T-helper 1 cell treated with Interleukin-12 subunit alpha and Interleukin-12 subunit beta and Interleukin-4 antibody, amounts not matched to agents 30 ng/mL and 1 ng/mL, for 36 hours (primary cell): ENCODE measurements at regions not wholly inside any gene's neighbourhood (a gene's known extent, or its start where the extent isn't known, plus 50 kb on each side); places are given as distances from the start of the nearest gene placed in this dataset.

ENCODE experiments used
- intact Hi-C: fragments of 100-400 bp; cut with micrococcal nuclease; formaldehyde crosslinking; loops from one replicate; pipeline ENCODE4 v1.15.1; 2024

DNA sequence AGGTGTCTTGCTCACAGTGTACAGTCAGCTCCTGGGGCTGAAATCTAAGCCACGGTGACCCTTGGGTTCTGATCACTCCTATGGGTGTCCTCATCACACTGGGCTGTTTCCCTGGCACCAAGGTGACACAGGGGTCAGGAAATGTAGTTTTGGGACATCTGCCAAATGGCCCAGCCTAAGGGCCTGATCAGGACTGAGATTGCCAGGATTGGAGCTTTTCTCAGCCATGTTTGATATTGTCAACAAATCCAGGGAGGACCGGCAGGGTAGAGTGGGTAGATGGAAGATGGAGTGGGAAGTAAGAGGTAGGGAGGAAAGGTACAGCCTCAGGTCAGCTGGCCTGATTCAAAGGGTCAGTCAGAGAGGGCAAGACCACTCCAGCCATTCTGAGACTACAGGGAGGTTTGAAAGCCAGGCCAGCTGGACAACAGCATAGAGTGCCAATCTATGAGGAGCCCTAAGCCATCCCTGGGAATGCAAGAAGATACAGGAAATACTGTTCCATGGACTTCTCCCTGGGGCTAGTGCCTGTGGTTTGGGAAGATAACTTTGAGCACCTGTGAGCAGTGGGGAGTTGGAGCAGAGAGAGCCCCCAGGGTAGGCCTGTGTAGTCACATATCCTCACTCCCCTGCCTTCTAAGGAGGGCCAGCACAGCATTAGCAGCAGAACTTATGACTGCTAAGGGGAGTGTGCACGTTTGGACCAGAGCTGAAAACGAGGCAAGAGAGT lies 377.3 kb upstream of the ZMIZ1 start:
- intact Hi-C loops: no loop called here

DNA sequence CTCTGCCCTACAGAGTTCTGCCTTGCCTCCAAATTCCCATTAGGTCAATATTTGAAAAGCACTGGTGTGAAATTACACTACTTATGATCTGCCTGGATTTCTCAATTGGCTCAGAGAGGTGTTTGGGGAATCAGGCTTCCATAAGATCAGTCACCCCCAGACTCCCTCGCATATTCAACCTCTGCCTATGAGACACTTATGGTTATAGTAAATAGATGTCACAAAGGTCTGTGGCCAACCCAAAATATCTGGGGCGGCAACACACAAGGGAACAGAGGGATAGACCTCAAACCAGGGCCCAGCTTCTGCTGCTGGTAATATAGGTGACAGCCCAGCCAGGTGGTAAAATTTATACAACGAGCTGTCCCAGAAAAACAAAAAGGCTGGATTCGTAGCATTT lies 376.7 kb upstream of the ZMIZ1 start:
- intact Hi-C loops: no loop called here

DNA sequence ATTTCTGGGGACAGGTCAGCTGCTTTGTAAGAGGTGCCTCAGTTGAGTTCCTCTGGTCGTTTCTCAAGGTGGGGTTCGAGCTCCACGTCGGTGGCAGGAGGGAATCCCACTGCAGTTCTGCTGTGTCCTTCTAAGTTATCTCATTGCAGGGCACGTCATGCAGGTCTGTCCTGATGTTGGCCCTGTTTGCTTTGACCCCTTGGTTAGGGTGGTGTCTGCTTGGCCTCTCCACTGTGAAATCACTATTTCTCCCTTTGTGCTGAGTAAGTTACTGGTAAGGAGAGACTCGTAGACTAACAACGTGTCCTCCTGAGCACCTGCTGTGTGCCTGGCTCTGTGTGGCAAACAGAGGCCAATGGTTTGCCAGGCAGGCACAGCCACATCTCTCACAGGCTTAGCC lies 372.9 kb upstream of the ZMIZ1 start:
- intact Hi-C loops: no loop called here

DNA sequence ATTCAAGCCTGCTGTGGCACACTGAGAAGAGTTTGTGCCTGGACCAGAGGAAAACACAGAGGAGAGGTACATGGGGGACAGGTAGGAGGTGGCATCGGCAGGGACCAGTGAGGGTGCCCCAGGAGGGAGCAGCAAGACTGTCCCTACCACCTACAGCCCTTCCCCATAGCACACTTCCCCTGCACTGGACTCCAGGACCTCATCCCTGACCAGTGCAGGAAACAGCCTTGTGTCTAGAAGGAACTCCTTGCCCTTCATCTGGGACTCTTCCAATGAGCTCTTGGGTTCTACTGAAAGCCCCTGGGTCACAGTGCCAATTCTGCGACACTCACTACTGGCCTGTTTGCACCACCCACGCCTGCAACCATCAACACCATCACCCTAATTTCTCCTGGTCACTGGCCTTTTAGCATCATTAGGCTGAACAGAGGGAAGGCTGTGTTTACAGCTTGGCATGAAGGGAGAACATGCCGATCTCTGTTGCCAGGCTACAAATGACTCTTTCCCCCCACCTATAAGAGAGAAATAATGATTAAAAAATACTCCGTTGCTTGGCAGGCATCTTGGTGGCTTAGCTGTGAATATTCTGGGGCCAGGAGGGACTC lies 371.9 kb upstream of the ZMIZ1 start:
- intact Hi-C loops: no loop called here

DNA sequence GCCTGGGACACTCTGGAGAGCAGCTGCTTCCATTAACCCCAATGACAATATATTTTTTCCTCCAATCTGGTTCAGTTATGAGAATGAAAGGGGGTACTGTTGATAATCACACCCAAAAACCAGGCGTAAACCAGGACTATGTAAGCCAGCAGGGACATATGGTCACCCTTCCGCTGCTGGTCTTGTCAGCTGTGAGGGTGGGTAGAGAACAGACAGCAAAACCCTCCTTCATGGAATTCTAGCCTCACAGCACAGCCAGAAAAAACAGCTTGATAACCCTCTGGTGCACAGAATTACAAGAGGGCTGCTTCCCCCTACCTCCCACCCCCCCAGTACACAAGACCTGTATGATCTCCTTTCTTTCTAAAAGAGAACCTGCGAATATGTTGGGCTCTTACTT lies 368.8 kb upstream of the ZMIZ1 start:
- intact Hi-C loops: no loop called here

DNA sequence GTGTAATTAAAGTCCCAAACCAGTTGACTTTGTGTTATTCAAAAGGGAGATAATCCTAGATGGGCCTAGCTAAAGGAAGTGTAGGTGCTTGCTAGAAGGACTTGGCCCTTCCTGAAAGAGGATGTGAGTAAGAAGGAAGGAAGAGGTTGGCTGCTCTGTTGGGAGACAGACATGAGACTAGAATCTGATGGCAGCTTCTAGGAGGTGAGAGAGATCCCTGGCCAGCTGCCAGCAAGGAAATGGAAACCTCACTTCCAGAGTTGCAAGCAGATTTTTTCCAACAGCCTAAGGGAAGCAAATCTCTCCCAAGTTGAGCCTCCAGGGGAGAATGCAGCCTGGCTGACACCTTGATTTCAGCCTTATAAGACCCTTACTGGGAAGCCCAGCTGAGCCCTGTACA lies 368.4 kb upstream of the ZMIZ1 start:
- intact Hi-C loops: no loop called here

DNA sequence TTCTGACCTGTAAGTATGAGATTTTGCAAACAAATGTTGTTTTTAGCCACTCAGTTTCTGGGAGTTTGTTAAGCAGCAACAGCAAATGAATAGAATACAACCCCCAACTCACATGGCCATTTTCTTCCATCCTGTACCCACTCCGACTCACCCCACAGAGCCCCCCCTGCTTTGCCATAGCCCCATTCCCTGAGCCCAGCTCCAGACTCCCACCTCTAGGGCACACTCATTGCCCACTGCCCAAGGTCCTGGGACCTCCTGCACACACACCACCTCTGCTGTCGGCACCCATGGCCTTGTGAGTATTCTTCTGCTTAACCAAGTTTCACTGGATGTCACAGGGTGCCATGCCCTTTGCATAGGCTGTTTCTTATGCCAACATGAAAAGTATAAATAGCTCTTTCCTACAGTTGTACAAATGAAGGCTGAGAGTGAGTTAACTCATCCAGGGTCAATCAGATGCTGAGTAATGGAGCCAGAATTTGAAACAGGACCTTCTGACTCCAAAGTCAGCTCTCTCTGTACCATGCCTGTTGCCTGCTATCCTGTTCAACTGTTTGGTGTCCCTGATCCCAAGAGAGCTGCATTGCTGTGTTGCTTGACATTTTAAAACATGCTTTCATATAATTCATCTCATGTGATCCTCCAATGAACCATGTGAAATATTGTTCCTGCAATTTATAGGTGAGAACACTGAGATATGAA lies 367.8 kb upstream of the ZMIZ1 start:
- intact Hi-C loops: no loop called here

DNA sequence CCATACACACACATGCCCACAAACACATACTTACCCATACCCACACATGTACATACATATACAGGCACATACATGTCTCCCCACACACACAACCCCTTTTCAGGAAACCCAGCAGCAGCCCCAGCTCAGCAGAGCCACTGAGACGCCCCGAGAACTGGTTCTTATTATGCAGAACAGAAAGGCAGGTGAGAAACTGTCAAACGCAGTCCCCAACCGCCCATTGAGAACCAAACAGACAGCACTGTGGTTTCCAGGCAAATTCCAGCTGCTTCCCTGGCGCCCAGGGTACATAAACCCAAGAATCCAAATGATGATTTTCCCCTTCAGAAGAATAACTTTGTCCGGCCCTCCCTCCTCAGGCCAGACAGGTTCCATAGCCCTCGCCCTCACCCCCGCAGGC lies 366.6 kb upstream of the ZMIZ1 start:
- intact Hi-C loops: no loop called here

DNA sequence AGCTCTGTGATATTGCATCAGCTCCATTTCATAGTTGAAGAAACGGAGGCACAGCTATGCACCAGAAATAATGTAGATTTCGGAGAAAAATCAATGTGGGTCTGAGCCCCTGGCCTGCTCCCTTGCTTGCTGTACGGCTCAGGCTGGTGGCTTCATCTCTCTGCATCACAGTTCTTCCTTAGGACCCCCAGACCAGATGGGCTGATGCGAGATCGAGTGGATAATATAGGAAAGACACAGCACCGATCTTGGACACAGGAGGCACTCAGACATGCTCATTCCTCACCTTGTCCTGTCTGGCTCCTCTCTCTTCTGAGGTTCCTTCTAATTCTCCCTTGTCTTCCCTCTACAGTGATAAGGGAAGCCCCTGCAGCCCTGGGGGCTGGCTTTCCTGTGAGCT lies 365.9 kb upstream of the ZMIZ1 start:
- intact Hi-C loops: no loop called here

DNA sequence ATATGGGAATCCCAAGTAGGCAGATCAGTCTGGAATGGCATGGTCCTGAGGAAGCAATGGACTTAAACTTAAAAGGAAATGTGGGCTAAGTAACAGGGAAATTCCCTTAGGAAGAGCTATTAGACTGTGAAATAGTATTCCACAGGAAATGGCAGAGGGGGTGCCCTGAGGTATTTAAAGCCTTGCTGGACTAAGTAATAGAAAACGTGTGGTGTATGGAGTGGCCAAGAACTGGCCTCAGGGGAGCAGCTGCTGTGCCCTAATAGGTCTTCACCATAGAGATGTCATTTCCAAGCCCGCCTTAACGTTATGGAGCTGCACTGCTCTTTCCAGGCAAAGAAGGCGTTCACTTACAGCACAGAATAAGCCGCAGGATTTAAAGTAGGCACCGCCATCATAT lies 365.2 kb upstream of the ZMIZ1 start:
- intact Hi-C loops: no loop called here

DNA sequence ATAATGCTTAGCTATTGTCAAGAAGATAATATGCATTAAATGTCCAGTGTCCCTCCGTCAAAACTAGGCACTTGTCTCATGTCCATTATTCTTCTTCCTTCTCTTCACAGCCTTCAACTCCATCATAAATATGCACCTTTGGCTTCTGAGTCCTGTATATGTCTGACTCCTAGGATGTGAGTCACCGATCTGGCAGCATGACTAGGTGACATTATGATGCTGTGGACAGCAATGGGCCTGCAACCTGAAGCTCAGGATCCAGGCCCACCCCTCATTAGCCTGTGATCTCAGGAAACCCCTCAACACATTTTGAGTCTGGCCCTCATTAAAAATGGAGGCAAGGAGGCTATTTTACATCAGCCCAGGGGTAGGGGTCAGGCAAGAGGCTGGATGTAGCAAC lies 362.5 kb upstream of the ZMIZ1 start:
- intact Hi-C loops: no loop called here

DNA sequence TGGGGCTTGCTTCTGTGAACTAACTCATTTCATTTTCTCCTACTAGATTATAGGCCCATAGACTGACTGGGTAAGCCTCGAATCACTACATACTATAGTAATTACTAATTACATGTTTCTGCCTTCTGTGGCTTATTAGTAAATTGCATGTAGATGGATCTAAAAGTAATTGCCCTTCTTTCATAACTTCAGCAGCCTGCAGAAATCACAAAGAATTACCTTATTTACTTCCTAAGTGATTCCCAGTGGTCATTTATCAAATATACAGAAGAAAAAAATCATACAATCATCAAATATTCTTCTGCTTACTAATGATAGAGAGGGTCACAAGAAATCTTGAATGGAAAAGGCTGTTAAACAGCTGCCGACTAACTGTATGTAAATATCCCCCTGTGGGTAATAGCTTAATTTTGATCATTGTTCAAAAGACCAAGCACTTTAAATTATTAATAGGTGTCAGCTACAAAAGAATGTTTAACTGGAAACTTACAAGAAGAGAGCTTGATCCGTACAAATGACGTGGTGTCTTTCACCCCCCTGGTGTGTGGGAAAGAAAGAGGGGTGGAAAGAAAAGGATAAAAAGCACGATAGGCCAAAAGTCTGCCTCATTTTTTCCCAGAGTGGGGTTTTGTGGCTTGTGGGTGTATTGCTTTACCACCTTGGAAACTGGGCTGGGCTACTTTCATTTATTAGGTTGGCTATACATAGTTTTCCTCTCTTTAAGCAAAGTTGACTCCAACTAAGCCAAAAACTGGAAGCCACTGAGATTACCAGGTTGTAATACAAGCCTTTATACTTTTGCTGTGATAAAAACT lies 361.8 kb upstream of the ZMIZ1 start:
- intact Hi-C loops: no loop called here

DNA sequence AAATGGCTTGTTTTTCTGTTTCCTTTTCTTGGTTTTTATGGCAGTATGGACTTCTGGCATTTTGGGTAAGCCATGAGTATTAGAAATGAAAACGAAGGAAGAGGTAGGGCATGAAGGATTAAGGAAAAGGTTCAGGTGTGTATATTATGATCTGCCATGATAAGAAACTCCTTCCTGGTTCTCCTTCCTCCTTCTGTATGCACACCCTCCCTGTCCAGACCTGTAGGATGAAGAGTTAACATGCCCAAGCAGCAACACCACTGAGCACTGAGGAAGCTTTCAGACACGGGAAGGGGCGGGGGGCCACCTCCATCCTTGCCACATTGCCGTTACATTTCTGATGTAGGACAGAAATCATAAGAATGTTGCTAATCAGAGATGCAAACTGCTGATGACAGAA lies 361.0 kb upstream of the ZMIZ1 start:
- intact Hi-C loops: no loop called here

DNA sequence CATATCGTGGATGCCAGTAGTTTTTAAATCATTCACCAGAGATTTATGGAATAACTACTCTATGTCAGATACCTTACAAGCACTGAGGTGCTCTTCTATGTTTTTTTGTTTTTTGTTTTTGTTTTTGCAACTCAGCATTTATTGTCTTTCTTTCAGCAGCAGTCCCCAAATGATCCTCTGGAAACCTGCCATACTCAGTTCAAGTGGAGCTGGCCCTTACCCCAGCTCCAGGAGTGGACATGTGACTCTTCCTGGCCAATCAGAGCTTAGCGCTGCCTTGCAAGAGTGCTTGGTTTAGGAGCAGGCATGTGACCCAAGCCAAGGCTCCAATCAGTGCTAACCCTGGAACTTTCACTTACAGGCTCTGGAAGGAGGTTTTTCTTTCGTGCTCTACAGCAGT lies 356.6 kb upstream of the ZMIZ1 start:
- intact Hi-C loops: no loop called here

DNA sequence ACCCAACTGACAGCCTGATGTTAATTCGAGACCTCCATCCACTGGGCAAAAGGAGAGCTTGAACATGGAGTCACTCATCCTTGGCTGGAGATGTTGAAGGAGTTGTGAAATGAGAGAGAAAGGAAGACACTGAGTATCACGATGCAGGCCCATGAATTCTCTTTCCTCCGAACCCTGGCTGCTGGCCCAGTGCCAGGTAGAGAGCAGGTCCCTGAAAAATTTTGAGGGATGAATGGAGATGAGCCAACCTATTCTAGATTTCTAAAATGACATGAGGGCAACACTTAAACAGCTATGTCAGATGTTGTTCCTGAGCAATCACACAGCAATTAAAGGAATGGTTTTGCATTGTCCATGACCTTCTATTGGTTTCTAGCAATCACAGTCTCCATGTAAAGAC lies 355.1 kb upstream of the ZMIZ1 start:
- intact Hi-C loops: no loop called here

DNA sequence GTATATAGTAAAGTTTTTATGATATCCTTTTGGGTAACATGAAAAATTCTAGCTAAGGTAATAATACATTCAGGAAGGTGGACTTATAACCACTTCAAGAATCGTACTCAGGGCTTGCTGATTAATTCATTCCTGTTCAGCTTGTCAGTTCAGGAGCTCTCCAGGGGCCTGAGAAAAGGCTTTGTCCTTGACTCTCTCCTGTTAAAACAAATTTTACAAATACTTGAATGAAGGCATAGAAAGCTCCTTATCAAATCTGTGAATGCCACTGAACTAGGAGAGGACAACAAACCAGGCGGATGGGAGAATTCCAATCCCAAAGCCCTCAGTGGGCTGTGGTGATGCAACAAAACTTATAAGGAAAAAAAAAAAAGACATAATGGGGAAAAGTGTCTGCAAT lies 354.5 kb upstream of the ZMIZ1 start:
- intact Hi-C loops: no loop called here

DNA sequence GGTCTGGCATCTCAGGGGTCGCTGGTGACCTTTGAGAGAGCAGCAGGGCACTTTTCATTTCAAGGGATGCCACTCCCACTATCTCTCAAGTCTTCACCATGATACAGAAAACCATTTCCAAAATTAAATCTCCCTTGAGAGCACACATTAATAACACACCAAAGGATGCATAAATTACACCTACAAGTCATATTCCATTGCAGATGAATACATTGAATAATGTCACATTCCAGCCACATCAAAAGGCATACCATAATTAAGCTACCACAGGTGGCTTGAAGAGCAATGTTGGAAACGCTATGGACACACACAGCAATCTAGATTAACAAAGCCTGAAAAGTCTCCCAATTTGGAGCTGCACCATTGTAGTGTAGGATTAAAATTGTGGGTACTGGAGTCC lies 353.3 kb upstream of the ZMIZ1 start:
- intact Hi-C loops: no loop called here

DNA sequence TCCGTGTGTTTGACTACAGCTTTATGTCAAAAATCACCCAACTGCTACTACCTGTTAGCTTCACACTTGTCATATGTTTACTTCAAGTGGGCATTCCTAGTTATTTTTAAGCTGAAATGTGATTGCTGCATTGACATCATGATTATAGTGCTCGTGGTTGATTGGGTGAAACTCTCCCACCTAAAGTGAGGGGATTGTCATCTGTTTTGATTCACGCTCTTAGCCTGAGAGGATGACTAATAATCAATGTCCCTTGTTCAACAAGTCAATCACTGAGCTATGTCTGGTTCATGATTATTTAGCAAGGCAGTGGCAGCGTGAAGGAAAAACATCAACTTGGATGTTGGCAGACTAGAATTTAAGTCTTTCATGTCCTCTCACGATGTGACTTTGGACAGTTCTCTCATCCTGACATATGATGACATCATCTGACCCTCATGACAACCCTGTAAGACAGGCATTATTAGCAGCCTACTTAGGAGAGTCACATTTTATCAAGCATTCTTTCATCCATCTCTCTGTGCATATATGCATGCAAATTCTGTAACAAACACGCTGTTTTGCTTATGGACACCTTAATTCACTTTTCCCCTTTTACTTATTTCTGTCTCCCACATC lies 352.6 kb upstream of the ZMIZ1 start:
- intact Hi-C loops: no loop called here

DNA sequence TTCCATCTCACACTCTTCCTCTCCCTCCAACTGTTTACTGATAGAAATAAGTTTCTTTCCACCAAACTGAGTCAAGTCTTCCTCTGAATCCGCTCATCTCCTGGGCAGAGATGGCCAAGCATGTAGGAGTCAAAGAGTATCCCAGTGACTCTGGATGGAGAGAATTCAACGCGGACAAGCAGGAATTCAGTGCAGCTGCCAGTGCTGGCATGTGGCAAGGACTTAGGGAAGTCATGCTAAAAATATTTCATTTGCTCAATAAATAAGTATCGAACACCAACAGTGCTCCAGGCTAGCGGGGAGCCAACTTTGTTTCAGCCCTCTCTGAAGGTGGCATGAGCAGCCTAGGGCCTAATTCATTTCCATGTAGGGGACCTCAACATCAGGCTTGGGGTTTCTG lies 351.6 kb upstream of the ZMIZ1 start:
- intact Hi-C loops: no loop called here

DNA sequence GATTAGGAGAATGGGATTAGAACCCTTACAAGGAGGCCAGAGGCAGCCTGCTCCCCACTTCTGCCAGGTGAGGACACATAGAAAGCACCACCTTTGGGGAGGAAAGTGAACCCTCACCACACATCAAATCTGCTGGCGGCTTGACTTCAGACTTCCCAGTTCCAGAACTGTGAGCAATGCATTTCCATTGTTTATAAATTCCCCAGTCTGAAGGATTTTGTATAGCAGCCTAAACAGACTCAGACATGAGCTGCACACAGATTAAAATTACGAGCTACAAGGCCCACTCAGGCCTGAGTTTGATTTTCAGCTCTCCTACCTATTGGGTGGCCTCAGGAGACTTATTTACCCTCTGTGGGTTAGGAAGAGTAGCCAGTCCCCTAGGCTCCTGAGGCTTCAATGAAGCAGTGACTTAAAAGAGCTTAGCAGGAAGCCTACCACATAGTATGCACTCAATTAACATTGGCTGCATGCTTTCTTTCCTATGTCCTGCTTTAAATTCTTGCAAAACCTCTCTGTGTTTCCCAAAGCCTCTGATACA lies 350.7 kb upstream of the ZMIZ1 start:
- intact Hi-C loops: no loop called here

DNA sequence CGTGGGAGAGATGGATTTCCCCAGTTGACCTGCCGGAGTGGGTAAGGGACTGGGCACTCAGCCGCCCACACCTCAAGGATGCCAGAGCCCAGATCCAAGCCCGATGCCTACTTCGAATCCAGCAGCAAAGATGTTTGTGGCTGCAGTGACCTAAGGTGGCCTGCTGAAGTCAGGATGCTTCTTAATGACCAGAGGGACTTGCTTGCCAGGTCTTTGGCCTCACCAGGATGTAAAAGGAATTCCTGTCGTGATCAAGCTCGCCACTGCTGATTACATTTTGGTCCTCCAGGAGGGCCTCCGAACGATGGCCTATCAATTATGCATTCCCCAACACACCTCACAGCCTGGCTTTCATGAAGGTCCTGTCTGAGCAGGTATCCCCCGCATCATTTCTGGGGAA lies 349.5 kb upstream of the ZMIZ1 start:
- intact Hi-C loops: no loop called here
